ENCODE measurements at regions not wholly inside any gene's neighbourhood (a gene's known extent, or its start where the extent isn't known, plus 50 kb on each side); places are given as distances from the start of the nearest gene placed in this dataset.

- no peak for TF ChIP-seq ARID3B (CRISPR knock-in tag; IDR thresholded peaks at IDR 0.05; ENCODE audit: borderline replicate concordance)
- no peak for TF ChIP-seq OTX1 (CRISPR knock-in tag; IDR thresholded peaks at IDR 0.05)
- TF ChIP-seq ZBTB33 (CRISPR knock-in tag; IDR thresholded peaks at IDR 0.05): no peak
- TF ChIP-seq CHD4 (IDR thresholded peaks at IDR 0.05; ENCODE audit: insufficient read depth, insufficient replicate concordance, low read depth, low read length, poor library complexity, severe bottlenecking): no peak
- TF ChIP-seq RBFOX2 (IDR thresholded peaks at IDR 0.05; ENCODE audit: low read depth, low read length): no peak
- no peak for TF ChIP-seq ZKSCAN8 (CRISPR knock-in tag; IDR thresholded peaks at IDR 0.05)
- TF ChIP-seq CXXC5 (CRISPR knock-in tag; IDR thresholded peaks at IDR 0.05): peak; percentile 43; the same call in 1 of the 2 replicates
- no peak for TF ChIP-seq EZH2 (IDR thresholded peaks at IDR 0.05; ENCODE audit: borderline replicate concordance, low read depth, low read length)
- TF ChIP-seq FOXK2 (conservative IDR thresholded peaks at IDR 0.05 in 1 of 2, IDR thresholded peaks at IDR 0.05 in 1 of 2; ENCODE audit: low read depth in 2 of 2): no peak
- TF ChIP-seq ZNF589 (CRISPR knock-in tag; IDR thresholded peaks at IDR 0.05; ENCODE audit: low read depth): no peak
- TF ChIP-seq PHF20 (IDR thresholded peaks at IDR 0.05; ENCODE audit: partially characterized antibody): no peak
- no peak for TF ChIP-seq NEUROD1 (IDR thresholded peaks at IDR 0.05; ENCODE audit: borderline replicate concordance, low read depth, low read length, partially characterized antibody)
- TF ChIP-seq KDM1A (IDR thresholded peaks at IDR 0.05): peak in 1 of 2 experiments; percentile 51; a peak in 1 of 4 replicates
- TF ChIP-seq TCF7L2 (IDR thresholded peaks at IDR 0.05; ENCODE audit: low read depth, low read length): no peak
- no peak for TF ChIP-seq NR0B1 (IDR thresholded peaks at IDR 0.05; ENCODE audit: partially characterized antibody)
- TF ChIP-seq TEAD2 (tag; IDR thresholded peaks at IDR 0.05): no peak
- no peak for TF ChIP-seq MLX (CRISPR knock-in tag; conservative IDR thresholded peaks at IDR 0.05)
- TF ChIP-seq ARID3A (IDR thresholded peaks at IDR 0.05; ENCODE audit: borderline replicate concordance, low read depth, low read length): peak; percentile 82; the same call in 1 of the 2 replicates
- TF ChIP-seq ZNF316 (IDR thresholded peaks at IDR 0.05): no peak
- TF ChIP-seq ZNF24 (IDR thresholded peaks at IDR 0.05): no peak
- TF ChIP-seq SMAD4 (CRISPR knock-in tag; conservative IDR thresholded peaks at IDR 0.05): peak; percentile 88
Measured at GRCh38 chr1:38310079-38310478, 263.5 kb upstream of the POU3F1 start (continued).

Data from K562 (cell line).